Suprapubic skin (tissue), 4 donors: ENCODE measurements at regions not wholly inside any gene's neighbourhood (a gene's known extent, or its start where the extent isn't known, plus 50 kb on each side); places are given as distances from the start of the nearest gene placed in this dataset.

Source experiments
- EP300 ChIP-seq: sonication (generic); formaldehyde crosslinking; IDR thresholded peaks from one replicate; pipeline ENCODE4 v1.6.1; 2017; ENCODE audit warnings: antibody characterized with exemption
- POLR2A ChIP-seq, 2 donors: fragments of 450-650 bp; IDR thresholded peaks; one replicate each; pipeline ENCODE4 v1.6.1; 2017; ENCODE audit warnings: antibody characterized with exemption in 2 of 2, mild to moderate bottlenecking in 2 of 2, moderate library complexity in 2 of 2
- POLR2AphosphoS5 ChIP-seq, 3 donors: sonication (generic); formaldehyde crosslinking; IDR thresholded peaks; one replicate each; pipeline ENCODE4 v1.6.1; 2017; ENCODE audit warnings: antibody characterized with exemption in 3 of 3
- TF ChIP-seq, protein P1 (sequence below), 2 donors: fragments of 200-600 bp in 1 of 2; fragments of 450-650 bp in 1 of 2; sonication (generic) in 1 of 2; IDR thresholded peaks; one replicate each; pipeline ENCODE4 v1.5.1; 2016 to 2019; ENCODE audit warnings: antibody characterized with exemption in 2 of 2, mild to moderate bottlenecking in 1 of 2, moderate library complexity in 1 of 2

DNA sequence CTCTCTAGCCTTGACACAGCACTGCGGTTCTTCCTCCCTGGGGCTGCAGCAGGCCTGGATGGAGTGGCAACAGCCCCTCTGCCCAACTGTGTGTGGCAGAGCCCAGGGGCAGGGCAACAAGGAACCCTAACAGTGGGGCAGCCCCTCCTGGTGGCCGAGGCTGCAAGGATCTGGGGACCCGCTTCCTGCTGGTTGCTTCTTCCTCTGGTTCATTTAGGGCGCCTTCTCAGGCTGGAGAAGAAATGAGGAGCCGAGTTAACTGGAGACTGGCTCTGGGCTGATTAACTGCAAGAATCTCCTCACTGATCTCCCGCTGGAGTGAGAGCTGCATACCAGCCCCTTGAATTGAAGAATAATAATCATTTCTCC, 80.1 kb upstream of the EMX2 start:
- TF ChIP-seq, protein P1, sequence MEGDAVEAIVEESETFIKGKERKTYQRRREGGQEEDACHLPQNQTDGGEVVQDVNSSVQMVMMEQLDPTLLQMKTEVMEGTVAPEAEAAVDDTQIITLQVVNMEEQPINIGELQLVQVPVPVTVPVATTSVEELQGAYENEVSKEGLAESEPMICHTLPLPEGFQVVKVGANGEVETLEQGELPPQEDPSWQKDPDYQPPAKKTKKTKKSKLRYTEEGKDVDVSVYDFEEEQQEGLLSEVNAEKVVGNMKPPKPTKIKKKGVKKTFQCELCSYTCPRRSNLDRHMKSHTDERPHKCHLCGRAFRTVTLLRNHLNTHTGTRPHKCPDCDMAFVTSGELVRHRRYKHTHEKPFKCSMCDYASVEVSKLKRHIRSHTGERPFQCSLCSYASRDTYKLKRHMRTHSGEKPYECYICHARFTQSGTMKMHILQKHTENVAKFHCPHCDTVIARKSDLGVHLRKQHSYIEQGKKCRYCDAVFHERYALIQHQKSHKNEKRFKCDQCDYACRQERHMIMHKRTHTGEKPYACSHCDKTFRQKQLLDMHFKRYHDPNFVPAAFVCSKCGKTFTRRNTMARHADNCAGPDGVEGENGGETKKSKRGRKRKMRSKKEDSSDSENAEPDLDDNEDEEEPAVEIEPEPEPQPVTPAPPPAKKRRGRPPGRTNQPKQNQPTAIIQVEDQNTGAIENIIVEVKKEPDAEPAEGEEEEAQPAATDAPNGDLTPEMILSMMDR (IDR thresholded peaks at IDR 0.05) = no peak
- TF ChIP-seq POLR2A (IDR thresholded peaks at IDR 0.05) (no peak), POLR2AphosphoS5 (IDR thresholded peaks at IDR 0.05) (no peak), EP300 (no peak)
